PC-9 (cell line): ENCODE measurements at regions not wholly inside any gene's neighbourhood (a gene's known extent, or its start where the extent isn't known, plus 50 kb on each side); places are given as distances from the start of the nearest gene placed in this dataset.

ENCODE experiments used
- EZH2 ChIP-seq: fragments of 200-600 bp; sonication (generic); IDR thresholded peaks from 2 replicates; pipeline ENCODE4 v1.8.0; 2017; ENCODE audit warnings: antibody characterized with exemption, low read depth
- TF ChIP-seq, protein P1 (sequence below): fragments of 200-600 bp; sonication (generic); conservative IDR thresholded peaks from 2 replicates; pipeline ENCODE4 v1.6.1; 2017; ENCODE audit warnings: mixed run types, antibody characterized with exemption, mild to moderate bottlenecking, moderate library complexity

DNA sequence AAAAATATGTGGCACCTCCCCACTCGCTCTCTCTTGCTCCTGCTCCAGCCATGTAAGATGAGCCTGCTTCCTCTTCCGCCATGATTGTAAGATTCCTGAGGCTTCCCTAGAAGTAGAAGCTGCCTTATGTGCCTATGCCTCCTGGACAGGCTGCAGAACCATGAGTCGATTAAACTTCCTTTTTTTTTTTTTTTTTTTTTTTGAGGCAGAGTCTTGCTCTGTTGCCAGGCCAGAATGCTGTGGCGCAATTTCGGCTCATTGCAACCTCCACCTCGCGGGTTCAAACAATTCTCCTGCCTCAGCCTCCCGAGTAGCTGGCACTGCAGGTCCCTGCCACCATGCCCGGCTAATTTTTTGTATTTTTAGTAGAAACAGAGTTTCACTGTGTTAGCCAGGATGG lies 112.5 kb downstream of the FAM217A start:
- TF ChIP-seq, protein P1, sequence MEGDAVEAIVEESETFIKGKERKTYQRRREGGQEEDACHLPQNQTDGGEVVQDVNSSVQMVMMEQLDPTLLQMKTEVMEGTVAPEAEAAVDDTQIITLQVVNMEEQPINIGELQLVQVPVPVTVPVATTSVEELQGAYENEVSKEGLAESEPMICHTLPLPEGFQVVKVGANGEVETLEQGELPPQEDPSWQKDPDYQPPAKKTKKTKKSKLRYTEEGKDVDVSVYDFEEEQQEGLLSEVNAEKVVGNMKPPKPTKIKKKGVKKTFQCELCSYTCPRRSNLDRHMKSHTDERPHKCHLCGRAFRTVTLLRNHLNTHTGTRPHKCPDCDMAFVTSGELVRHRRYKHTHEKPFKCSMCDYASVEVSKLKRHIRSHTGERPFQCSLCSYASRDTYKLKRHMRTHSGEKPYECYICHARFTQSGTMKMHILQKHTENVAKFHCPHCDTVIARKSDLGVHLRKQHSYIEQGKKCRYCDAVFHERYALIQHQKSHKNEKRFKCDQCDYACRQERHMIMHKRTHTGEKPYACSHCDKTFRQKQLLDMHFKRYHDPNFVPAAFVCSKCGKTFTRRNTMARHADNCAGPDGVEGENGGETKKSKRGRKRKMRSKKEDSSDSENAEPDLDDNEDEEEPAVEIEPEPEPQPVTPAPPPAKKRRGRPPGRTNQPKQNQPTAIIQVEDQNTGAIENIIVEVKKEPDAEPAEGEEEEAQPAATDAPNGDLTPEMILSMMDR, result no peak
- TF ChIP-seq EZH2, result no peak
